ENCODE measurements at regions not wholly inside any gene's neighbourhood (a gene's known extent, or its start where the extent isn't known, plus 50 kb on each side); places are given as distances from the start of the nearest gene placed in this dataset.

DNA sequence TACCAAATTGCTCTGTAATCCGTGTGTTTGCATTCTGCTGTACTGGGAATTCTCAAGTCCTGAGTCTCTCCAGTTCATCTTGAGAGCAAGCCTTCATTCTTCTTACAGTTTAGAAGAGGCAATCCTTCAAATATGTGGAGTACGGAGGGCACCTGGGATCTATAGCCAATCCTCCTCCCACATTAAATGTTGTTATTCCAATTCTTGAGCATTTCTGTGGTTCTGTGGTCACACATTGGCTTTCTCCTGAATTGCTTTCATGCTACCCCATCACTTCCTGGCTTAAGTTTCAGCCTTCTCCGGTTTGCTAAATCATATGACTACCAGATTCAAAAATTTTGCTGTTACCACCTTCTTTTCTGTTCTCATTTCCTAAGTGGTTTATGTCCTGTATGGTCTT lies 611.1 kb downstream of the PCDH19 start:
- intact Hi-C loops (cut with DNase I) = no loop called here
- WGBS, 2 donors = 47 to 48% methylated on average over 3 of the region's 3 CpGs
- H3K27ac ChIP-seq = no peak overlapping the region
- no peak overlapping the region for H3K4me3 ChIP-seq
- H3K36me3 ChIP-seq = no peaks in the 10 kb centered on the region
- H3K27me3 ChIP-seq = no peaks in the 10 kb centered on the region
- H3K4me1 ChIP-seq = no peaks in the 10 kb centered on the region
- no peak for DNase-seq
- H3K9me3 ChIP-seq = no peaks in the 10 kb centered on the region
- TF ChIP-seq EP300 (IDR thresholded peaks at IDR 0.05) (no peak), CTCF (IDR thresholded peaks at IDR 0.05) (no peak)

DNA sequence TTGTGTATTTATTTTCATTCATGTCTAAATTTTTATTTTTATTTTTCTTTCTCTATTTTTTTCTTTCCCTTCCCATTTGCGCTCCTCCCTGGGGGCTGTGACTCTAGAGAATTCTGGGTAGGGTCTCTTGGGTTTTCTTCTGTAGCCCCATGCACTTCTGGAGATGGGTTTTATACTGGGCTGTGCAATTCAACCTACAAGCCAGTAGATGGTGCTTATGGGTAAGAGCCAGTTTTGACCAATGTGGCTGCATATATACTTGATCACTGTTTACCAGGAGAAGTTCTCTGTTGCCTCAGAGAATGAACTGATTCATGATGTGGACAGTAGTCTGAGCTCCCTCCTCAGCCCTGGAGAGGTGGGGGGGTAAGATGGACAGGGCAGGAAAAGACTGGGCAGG lies 614.6 kb downstream of the PCDH19 start:
- H3K9me3 ChIP-seq = no peaks in the 10 kb centered on the region
- H3K36me3 ChIP-seq = no peaks in the 10 kb centered on the region
- TF ChIP-seq EP300 (IDR thresholded peaks at IDR 0.05) (no peak), POLR2A (IDR thresholded peaks at IDR 0.05) (no peak), CTCF (IDR thresholded peaks at IDR 0.05) (no peak), POLR2AphosphoS5 (IDR thresholded peaks at IDR 0.05) (no peak)
- no peaks in the 10 kb centered on the region for H3K4me1 ChIP-seq
- WGBS, 2 donors = 83 to 90% methylated on average over 1 of the region's 1 CpG
- no peaks in the 10 kb centered on the region for H3K27me3 ChIP-seq
- intact Hi-C loops (cut with DNase I) = no loop called here
- H3K27ac ChIP-seq = no peak overlapping the region
- no peak overlapping the region for H3K4me3 ChIP-seq
- DNase-seq = no peak

DNA sequence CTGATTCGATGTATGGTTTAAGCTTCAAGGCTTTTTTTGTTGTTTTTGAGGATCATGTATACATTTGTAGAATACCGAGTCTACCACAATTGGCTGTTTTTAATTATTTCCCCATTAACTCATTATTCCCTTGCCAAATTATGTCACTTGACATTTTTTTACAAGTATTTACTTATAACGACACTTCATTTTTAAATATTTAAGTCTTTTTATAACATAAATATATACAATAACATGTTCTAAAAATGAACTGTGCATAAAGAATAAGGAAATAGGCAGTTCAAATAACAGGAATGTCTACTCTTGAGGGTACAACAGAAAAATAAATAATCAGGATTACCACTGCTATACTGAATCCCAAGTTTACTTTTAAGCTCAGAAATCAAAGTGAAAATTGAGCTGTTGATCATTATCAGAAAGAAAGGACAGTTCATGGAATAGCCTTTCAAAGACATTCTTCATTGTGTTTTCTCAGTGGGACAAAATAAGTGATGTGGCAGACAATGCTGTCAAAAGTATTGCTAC lies 627.5 kb downstream of the PCDH19 start:
- intact Hi-C loops (cut with DNase I) = no loop called here
- H3K4me1 ChIP-seq = no peaks in the 10 kb centered on the region
- no peak overlapping the region for H3K4me3 ChIP-seq
- H3K9me3 ChIP-seq = no peaks in the 10 kb centered on the region
- 71 to 79% methylated on average over 3 of the region's 3 CpGs for WGBS, 2 donors
- TF ChIP-seq CTCF (IDR thresholded peaks at IDR 0.05) = no peak
- no peak for TF ChIP-seq POLR2AphosphoS5 (IDR thresholded peaks at IDR 0.05)
- no peak for TF ChIP-seq POLR2A (IDR thresholded peaks at IDR 0.05)
- no peak for TF ChIP-seq EP300 (IDR thresholded peaks at IDR 0.05)
- H3K36me3 ChIP-seq = no peaks in the 10 kb centered on the region
- H3K27ac ChIP-seq = no peak overlapping the region
- no peaks in the 10 kb centered on the region for H3K27me3 ChIP-seq
- no peak for DNase-seq

GRCh38 chrX:99777912-99778311 lies 632.2 kb downstream of the PCDH19 start:
- Histone ChIP-seq H3K36me3 (no peaks in the 10 kb centered on the region), H3K9me3 (no peaks in the 10 kb centered on the region), H3K4me3 (no peak overlapping the region), H3K27ac (no peak overlapping the region), H3K4me1 (no peaks in the 10 kb centered on the region), H3K27me3 (no peaks in the 10 kb centered on the region)
- intact Hi-C loops (cut with DNase I) = no loop called here
- no peak for TF ChIP-seq CTCF (IDR thresholded peaks at IDR 0.05)
- TF ChIP-seq POLR2A (IDR thresholded peaks at IDR 0.05) = no peak
- TF ChIP-seq EP300 (IDR thresholded peaks at IDR 0.05) = no peak
- TF ChIP-seq POLR2AphosphoS5 (IDR thresholded peaks at IDR 0.05) = no peak
- WGBS, 2 donors = 78 to 93% methylated on average over 1 of the region's 1 CpG
- no peak for DNase-seq

DNA sequence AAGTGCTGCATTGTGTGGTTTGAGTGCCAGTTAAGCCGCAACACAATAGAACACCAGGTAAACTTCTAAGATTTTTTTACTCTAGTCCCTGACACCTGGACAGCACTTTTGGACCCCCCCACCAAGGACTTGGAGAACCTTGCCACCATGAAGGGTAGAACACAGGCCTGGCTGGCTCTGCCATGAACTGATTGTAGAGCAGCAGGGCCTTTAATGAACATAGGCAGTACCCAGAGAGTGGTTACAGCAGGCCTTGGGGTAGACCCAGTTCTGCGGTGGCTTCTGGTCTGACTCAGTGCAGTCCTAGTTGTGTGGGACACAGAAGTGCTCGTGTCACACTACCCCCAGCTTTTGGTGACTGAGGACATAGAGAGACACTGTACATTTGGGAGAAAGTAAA lies 648.3 kb downstream of the PCDH19 start:
- peaks cover 0 to 6% (median 0%) of the 10 kb centered on the region in 4 donors for H3K9me3 ChIP-seq
- no peak overlapping the region for H3K4me3 ChIP-seq
- no peaks in the 10 kb centered on the region for H3K36me3 ChIP-seq
- H3K27me3 ChIP-seq = no peaks in the 10 kb centered on the region
- intact Hi-C loops (cut with DNase I) = no loop called here
- TF ChIP-seq CTCF (IDR thresholded peaks at IDR 0.05) = no peak
- TF ChIP-seq POLR2AphosphoS5 (IDR thresholded peaks at IDR 0.05) = no peak
- no peak for TF ChIP-seq POLR2A (IDR thresholded peaks at IDR 0.05)
- no peak for TF ChIP-seq EP300 (IDR thresholded peaks at IDR 0.05)
- WGBS, 2 donors = 76 to 83% methylated on average over 3 of the region's 3 CpGs
- H3K27ac ChIP-seq = no peak overlapping the region
- H3K4me1 ChIP-seq = no peaks in the 10 kb centered on the region
- no peak for DNase-seq
